ENCODE measurements at regions not wholly inside any gene's neighbourhood (a gene's known extent, or its start where the extent isn't known, plus 50 kb on each side); places are given as distances from the start of the nearest gene placed in this dataset.
"Not testable (repeated sequence)": the region's sequence is repeated elsewhere in the genome, so short reads cannot be mapped to it uniquely, and the experiment has no call there.

DNA sequence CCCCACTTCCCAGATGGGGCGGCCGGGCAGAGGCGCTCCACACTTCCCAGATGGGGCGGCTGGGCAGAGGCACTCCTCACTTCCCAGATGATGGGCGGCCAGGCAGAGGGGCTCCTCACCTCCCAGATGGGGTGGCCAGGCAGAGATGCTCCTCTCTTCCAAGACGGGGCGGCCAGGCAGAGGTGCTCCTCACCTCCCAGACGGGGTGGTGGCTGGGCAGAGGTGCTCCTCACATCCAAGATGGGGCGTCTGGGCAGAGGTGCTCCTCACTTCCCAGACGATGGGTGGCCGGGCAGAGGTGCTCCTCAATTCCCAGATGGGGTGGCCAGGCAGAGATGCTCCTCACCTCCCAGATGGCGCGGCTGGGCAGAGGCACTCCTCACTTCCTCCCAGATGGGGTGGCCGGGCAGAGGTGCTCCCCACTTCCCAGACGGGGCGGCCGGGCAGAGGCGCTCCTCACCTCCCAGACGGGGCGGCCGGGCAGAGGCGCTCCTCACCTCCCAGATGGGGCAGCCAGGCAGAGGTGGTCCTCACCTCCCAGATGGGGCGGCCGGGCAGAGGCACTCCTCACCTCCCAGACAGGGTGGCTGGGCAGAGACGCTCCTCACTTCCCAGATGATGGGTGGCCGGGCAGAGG is 275.2 kb downstream of the LIPI start:
- not testable (repeated sequence) for DNase-seq (ENCODE audit: low read depth in 2 of 3, low spot score in 2 of 3)

DNA sequence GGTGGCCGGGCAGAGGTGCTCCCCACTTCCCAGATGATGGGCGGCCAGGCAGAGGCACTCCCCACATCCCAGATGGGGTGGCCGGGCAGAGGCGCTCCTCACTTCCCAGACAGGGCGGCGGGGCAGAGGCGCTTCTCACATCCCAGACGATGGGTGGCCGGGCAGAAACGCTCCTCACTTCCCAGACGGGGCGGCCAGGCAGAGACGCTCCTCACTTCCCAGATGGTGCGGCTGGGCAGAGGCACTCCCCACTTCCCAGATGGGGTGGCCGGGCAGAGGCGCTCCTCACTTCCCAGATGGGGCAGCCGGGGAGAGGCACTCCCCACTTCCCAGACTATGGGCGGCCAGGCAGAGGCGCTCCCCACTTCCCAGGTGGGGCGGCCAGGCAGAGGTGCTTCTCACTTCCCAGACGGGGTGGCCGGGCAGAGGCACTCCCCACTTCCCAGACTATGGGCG is 275.8 kb downstream of the LIPI start:
- DNase-seq (ENCODE audit: low read depth in 2 of 3, low spot score in 2 of 3), result not testable (repeated sequence)

DNA sequence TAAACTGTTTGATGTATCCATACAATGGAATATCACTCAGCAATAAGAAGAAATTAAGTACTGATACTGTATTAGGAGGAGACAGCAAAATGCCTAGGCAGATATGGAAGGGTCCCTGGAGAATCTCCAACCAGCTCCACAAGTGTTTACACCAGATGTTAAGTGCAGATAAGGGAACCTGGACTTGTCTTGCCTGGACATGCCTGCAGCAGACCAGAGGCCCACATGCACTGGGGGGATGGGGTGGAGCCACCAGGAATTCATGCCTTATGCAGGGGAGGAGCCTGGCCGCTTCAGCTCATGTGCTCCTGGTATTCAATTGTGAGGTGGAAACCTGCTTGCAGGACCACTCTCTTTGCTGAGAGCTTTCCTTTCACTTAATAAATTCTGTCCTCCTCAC is 287.6 kb downstream of the LIPI start:
- DNase-seq (ENCODE audit: low read depth in 2 of 3, low spot score in 2 of 3), result not testable (repeated sequence)

DNA sequence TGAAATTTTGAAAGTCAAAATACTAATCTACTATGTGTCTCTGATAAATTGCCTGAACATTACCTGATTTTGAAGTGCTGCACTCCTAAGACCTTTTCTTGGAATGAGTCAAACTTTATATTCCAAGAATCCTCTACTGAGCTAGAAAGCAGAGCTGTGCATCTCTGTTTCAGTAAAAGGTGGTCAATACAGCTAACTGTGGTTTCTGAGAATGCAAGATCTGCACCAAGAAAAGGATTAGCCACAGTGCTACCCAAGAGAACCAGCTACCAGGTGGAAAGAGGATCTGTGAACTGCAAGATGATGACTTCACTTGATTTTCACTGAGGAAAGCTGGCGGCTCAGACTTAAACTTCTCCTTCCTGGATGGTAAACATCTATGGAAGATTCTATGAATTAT is 289.3 kb downstream of the LIPI start:
- not testable (repeated sequence) for DNase-seq (ENCODE audit: low read depth in 2 of 3, low spot score in 2 of 3)

DNA sequence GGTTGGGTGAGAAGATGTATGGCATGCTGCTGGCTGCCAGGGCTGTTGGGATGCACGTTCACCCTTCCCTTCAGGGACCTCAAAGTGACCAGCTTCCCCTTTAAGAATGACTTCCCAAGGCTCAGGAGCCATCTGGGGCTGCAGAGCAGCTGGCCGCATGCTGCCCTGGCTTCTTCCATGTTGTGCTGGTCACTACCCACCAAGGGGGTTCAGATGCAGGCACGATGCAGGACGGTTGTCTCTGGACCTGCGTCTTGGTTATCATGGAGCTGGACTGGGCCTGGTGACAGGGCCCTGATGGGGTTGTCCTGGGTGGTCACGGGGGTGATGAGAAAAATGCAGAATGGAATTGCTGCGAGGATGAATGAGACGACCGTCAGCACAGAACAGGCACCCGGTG is 297.8 kb downstream of the POTED start:
- DNase-seq (ENCODE audit: low read depth in 2 of 3, low spot score in 2 of 3), result not testable (repeated sequence)

DNA sequence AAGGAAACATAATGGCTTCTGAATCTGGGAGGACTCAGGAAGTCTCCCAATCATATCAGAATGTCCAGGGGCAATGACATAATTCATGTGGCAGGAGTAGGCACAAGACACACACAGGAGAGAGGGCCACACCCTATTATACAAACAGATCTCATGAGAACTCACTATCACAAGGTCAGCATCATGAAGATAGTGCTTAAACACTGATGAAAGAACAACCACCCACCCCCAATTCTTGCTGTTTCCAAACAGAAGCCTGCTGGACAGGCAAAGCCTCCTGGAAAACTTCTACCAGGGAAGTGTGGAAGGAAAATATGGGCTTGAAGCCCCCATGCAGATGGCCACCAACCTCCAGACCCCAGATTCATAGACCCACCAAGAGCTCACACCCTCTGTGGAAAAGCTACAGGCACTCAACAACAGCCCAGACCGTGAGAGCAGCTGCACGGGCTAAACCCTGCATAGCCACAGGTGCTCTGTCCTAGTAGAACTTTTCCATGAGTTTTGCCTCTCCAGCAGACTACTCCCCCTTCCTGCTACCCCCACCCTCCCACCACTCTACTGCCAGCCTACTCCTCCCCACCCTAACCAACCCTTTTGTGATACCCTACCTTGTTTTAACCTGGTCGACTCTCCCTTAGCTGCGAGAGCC is 287.1 kb downstream of the POTED start:
- not testable (repeated sequence) for DNase-seq (ENCODE audit: low read depth in 2 of 3, low spot score in 2 of 3)

DNA sequence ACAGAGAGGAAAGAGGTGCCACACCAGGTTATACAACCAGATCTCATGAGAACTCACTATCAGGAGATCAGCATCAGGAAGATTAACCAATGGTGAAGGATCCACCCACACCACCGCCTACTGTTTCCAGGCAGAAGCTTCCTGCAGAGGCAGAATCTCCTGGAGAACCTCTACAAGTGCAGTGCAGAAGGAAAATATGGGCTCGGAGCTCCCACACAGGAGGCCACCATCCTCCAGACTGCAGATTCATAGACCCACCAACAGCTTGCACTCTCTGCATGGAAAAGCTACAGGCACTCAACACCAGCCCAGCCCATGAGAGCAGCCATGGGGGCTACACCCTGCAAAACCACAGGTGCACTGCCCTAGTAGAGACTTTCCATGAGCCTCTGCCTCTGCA is 284.0 kb downstream of the POTED start:
- DNase-seq (ENCODE audit: low read depth in 2 of 3, low spot score in 2 of 3), result not testable (repeated sequence)

DNA sequence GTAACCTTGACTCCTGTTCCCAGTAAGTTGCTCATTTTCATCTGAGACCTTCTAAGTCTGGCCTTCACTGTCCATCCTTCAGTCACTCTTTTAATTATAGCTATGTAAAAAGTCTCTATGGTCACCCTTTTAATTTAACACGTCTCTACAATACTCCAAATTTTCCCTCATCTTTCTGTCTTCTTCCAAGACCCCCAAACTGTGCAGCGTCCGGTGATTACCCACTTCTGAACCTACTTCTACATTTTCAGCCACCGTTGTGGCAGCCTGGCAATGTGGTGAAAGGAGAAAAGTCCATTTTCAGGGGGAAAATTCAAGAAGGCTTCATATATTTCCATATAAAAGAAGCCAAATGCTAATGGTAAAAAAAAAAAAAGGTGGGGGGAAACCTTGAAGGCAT is 283.4 kb downstream of the POTED start:
- not testable (repeated sequence) for DNase-seq (ENCODE audit: low read depth in 2 of 3, low spot score in 2 of 3)

DNA sequence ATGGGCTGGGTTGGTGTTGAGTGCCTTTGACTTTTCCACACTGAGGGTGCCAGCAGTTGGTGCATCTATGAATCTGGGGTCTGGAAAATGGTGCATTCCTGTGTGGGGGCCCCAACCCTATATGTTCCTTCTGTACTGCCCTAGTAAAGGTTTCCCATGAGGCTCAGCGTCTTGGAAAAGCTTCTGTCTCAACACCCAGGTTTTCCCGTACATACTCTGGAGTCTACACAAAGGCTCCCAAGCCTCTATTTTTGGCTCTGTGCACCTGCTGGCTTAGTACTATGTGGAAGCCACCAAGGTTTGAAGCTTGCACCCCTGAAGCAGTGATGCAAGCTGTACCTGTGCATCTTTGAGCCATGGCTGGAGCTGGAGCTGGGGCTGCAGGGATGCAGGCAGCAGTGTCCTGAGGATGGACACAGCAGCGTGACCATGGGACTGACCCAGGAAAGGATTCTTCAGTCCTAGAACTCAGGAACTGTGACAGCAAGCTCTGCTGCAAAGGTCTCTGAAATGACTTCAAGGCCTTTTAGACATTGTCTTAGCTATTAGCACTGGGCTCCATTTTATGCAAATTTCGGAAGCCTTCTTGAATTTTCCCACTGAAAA is 282.7 kb downstream of the POTED start:
- not testable (repeated sequence) for DNase-seq (ENCODE audit: low read depth in 2 of 3, low spot score in 2 of 3)

DNA sequence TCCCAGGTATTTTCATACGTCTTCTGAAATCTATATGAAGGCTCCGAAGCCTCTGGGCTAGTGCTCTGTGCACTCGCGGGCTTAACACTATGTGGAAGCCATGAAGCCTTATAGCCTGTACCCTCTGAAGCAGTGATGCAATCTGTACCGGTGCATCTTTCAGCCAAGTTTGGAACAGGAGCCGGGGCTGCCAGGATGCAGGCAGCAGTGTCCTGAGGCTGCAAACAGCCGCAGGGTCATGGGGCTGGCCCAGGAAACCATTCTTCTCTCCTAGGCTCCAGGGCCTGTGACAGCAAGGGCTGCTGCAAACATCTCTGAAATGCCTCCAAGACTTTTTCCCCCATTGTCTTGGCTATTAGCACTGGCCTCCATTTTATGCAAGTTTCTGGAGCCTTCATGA is 279.6 kb downstream of the POTED start:
- DNase-seq (ENCODE audit: low read depth in 2 of 3, low spot score in 2 of 3), result not testable (repeated sequence)

DNA sequence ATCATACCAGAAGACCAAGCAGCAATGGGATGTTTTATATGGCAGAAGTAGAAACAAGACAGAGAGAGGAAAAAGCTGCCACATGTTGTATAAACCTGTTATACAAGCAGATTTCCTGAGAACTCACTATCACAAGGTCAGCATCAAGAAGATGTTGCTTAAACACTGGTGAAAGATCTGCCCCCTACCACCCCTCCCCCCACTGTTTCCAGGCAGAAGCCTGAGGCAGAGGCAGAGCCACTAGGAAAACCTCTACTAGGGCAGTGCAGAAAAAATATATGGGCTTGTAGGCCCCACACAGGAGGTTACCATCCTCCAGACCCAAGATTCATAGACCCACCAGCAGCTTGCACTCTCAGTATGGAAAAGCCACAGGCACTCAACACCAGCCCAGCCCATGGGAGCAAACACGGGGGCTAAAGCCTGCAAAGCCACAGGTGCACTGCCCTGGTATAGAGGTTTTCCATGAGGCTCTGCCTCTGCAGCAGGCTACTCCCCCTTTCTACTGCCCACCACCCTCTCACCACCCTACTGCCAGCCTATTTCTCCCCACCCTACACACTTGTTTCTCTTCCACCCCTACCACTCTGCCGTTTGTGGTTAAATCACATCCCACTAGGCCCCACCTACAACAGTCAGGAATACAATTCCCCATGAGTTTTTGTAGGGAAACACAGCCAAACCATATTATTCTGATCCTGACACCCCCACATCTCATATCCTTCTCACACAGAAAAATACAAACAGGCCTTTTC is 274.2 kb downstream of the POTED start:
- not testable (repeated sequence) for DNase-seq (ENCODE audit: low read depth in 2 of 3, low spot score in 2 of 3)

DNA sequence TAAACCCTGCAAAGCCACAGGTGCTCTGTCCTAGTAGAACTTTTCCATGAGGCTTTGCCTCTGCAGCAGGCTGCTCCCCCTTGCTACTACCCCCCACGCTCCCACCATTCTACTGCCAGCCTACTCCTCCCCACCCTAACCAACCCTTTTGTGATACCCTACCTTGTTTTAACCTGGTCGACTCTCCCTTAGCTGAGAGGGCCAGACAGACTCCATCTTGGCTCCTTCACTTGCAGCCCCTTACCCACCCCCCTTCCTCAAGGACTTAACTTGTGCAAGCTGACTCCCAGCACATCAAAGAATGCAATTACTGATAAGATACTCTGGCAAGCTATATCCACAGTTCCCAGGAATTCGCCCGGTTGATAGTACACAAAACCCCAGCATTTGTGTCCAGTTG is 267.9 kb downstream of the POTED start:
- DNase-seq (ENCODE audit: low read depth in 2 of 3, low spot score in 2 of 3), result not testable (repeated sequence)

DNA sequence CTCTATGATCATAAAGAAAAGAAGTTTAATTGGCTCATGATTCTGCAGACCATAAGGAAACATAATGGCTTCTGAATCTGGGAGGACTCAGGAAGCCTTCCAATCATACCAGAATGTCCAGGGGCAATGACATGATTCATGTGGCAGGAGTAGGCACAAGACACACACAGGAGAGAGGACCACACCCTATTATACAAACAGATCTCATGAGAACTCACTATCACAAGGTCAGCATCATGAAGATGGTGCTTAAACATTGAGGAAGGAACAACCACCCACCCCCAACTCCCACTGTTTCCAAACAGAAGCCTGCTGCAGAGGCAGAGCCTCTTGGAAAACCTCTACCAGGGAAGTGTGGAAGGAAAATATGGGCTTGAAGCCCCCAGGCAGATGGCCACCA is 267.4 kb downstream of the POTED start:
- not testable (repeated sequence) for DNase-seq (ENCODE audit: low read depth in 2 of 3, low spot score in 2 of 3)

DNA sequence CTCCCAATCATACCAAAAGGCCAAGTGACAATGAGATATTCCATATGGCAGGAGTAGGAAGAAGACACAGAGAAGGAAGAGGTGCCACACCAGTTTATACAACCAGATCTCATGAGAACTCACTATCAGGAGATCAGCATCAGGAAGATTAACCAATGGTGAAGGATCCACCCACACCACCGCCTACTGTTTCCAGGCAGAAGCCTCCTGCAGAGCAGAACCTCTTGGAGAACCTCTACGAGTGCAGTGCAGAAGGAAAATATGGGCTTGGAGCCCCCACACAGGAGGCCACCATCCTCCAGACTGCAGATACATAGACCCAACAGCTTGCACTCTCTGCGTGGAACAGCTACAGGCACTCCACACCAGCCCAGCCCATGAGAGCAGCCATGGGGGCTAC is 264.4 kb downstream of the POTED start:
- DNase-seq (ENCODE audit: low read depth in 2 of 3, low spot score in 2 of 3), result not testable (repeated sequence)

DNA sequence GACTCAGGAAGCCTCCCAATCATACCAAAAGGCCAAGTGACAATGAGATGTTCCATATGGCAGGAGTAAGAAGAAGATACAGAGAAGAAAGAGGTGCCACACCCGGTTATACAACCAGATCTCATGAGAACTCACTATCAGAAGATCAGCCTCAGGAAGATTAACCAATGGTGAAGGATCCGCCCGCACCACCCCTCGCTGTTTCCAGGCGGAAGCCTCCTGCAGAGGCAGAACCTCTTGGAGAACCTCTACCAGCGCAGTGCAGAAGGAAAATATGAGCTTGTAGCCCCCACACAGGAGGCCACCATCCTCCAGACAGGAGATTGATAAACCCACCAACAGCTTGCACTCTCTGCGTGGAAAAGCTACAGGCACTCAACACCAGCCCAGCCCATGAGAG is 245.1 kb downstream of the POTED start:
- no peak for DNase-seq (ENCODE audit: low read depth in 2 of 3, low spot score in 2 of 3)

DNA sequence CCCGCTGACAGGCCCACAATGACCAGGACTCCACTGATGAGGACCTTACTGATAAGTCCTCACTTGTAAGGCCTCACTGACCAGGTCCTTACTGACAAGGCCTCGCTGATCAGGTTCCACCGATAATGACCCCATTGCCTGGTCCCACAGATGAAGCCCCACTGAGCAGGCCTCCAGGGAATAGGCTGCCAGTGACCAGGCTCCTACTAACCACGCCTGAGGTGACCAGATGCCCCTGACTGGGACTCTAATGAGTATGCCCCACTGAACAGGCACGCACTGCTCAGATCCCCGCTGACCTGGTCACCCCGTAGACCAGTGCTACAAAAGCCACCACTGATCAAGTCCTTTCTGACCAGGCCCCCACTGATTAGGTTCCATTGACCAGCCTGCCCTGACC is 241.2 kb downstream of the POTED start:
- not testable (repeated sequence) for DNase-seq (ENCODE audit: low read depth in 2 of 3, low spot score in 2 of 3)

DNA sequence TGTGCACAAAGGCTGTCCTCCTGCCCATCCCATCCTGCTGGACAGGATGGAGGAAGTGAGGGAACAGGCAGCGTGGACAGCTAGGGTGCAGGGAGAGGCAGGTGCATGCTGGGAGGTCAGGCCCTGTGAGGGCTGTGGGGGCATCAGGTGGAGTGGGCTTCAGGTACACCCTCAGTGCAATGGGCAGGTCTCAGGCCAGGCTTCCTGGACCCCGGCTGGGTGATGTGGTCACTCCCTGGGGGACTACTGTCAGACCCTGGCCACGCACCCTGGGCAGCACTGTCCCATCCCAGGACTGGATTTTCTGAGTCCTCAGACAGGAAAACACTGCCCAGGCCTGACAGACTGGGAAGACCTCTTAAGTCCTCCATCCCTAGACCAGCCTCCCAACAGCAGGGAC is 239.9 kb downstream of the POTED start:
- DNase-seq (ENCODE audit: low read depth in 2 of 3, low spot score in 2 of 3), result not testable (repeated sequence)

DNA sequence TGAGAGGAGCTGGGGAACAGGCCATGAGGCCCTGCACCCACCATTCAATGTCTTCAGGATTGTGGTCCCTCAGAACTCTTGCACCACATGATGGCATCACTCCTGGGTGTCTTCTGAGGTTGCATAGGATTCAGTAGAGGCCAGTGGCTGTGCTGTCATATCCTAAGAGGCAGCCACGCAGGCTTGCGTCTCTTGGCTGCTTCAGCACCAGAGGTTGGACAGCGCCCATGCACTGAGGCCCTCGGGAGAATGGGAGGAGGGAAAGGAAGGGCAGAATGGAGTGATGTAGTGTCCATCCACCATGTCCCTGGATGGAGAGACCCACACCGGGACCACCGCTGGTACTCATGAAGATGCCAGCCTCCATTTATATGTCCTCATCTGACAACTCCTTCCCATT is 237.1 kb downstream of the POTED start:
- DNase-seq (ENCODE audit: low read depth in 2 of 3, low spot score in 2 of 3), result not testable (repeated sequence)

DNA sequence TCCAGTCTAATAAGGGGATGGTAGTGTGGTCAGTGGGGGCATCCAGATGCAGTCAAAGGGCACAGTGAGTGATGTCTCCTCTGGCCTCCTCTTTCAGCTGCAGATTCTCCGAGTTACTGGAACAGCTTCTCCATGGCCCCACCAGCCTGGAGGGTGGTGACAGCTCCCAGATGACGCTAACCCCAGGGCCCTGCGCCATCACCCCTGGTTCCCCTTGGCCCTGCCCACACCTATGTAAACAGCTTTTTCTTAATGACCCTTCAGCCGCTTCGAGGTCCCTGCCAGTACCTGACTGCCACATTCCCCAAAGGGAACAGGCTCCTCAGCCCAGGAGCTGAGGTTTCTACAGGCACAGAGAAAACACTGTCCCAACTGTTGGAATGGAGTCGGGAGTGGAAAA is 235.0 kb downstream of the POTED start:
- not testable (repeated sequence) for DNase-seq (ENCODE audit: low read depth in 2 of 3, low spot score in 2 of 3)

DNA sequence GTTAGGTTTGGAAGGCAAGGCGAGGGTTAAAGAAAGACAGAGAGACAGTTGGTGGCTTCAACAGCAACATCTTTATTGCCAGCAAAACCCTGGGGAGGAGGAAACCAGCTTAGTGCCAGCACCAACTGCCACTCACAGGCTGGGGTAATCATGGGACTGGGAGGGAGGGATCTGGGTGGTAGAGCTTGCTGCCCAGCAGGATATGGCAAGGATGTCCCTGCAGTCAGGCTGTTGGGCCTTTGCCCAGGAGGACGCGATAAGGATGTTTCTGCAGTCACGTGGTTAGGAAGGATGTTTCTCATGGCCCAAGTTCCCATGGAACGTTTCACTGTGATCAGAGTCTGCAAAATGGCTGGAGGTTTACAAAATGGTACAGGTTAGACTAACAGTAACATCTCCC is 233.5 kb downstream of the POTED start:
- not testable (repeated sequence) for DNase-seq (ENCODE audit: low read depth in 2 of 3, low spot score in 2 of 3)

DNA sequence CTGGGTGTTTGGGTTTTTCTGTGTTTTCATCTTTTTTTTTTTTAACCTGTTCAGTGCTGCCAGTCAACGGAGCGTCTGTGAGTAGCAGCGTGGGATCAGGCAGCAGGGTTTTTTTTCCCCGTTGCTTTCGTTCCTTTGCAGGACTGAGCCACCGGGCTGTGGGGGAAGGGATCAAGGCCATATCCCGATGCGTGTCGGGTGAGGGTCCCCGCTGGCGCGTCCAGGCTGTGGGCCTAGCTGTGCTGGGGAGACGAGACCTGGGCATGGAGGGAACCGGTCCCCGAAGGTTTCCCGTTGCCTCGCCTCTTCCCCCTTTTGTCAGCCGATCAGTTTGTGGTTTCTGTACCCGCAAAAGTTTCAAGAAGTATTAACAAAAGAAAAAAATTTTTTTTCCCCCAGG is 218.1 kb downstream of the POTED start:
- not testable (repeated sequence) for DNase-seq (ENCODE audit: low read depth in 2 of 3, low spot score in 2 of 3)

DNA sequence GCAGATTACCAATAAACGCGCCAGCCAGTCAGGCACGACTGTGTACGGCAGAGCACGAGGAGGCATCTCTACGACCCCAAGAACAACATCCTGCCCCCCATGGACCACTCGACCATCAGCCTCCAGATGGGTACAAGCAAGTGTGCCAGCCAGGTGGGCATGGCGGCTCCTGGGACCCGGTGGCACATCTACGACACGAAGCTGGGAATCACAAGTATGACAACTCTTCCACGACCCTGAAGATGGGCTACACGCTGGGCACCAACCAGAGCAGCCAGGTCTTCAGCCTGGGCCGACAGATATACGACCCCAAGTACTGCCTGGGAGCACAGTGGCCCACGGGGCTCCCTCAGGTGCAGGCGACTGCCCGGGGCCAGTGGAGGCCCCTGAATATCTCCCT is 217.6 kb downstream of the POTED start:
- DNase-seq (ENCODE audit: low read depth in 2 of 3, low spot score in 2 of 3), result no peak
